ENCODE measurements at regions not wholly inside any gene's neighbourhood (a gene's known extent, or its start where the extent isn't known, plus 50 kb on each side); places are given as distances from the start of the nearest gene placed in this dataset.

DNA sequence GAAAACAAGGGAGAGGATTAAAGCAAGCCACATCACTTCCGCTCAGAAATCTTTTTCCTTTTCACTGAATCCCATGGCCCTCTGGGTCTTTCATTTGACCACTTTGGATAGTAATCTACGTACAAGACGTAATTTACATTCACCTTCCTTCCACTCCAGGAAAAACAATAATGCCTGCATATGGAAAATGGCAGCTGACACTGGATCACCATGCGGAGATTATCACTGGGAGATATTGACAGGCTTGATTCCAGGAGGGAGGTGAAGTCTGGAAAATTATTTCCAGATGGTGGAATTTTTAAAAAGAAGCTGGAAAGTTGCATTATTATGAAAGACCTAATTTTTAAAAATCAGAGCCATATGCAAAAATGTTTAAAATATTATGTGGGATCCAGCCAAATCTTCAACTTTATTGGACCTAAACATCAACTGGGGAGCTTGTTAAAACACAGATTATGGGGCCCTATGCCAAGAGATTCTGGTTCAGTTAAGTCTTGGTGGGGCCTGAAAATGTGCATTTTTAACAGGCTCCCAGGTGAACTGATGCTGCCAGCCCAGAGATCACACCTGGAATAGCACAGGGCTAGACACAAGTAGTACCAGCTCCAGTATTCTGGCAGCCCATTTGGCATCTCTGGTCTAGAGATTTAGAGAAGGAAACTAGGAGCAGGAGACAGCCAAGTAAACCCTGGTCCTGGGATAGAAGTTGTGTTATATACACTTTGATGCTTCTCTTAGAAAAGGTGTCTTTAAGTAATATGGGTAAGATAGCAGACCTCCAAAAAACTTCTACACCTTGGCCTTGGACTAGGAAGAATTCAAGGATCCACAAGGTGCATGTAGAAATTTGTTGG is 290.3 kb upstream of the LDB2 start:
- H3K27me3 ChIP-seq (ENCODE audit: insufficient read depth, low read length, poor library complexity, severe bottlenecking): no peaks in the 10 kb centered on the region
- H3K4me2 ChIP-seq (ENCODE audit: low read depth, low read length, poor library complexity, severe bottlenecking): no peak overlapping the region
- TF ChIP-seq EZH2phosphoT487 (IDR thresholded peaks at IDR 0.05; ENCODE audit: borderline replicate concordance): no peak
- TF ChIP-seq, protein P1, sequence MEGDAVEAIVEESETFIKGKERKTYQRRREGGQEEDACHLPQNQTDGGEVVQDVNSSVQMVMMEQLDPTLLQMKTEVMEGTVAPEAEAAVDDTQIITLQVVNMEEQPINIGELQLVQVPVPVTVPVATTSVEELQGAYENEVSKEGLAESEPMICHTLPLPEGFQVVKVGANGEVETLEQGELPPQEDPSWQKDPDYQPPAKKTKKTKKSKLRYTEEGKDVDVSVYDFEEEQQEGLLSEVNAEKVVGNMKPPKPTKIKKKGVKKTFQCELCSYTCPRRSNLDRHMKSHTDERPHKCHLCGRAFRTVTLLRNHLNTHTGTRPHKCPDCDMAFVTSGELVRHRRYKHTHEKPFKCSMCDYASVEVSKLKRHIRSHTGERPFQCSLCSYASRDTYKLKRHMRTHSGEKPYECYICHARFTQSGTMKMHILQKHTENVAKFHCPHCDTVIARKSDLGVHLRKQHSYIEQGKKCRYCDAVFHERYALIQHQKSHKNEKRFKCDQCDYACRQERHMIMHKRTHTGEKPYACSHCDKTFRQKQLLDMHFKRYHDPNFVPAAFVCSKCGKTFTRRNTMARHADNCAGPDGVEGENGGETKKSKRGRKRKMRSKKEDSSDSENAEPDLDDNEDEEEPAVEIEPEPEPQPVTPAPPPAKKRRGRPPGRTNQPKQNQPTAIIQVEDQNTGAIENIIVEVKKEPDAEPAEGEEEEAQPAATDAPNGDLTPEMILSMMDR (conservative IDR thresholded peaks at IDR 0.05; ENCODE audit: low read length): no peak

DNA sequence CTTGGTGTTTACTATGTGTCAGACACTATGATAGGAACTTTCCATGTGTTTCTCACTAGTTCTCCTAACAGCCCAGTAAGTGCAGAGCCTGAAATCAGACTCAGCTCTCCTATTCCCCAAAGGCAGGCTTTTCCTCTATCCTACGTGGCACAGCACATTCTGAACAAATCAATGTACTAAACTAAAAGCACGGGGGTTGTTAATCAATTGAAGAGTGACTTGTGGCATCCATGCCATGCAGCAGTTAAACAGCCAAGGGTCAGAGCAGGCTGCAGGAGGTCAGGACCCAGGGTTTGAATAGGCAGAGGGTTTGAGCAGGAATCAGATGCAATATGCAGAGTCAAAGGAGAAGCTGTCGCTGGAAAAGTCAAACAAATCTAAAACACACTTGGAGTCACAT is 289.7 kb upstream of the LDB2 start:
- no peak overlapping the region for H3K9ac ChIP-seq (ENCODE audit: low read depth, low read length, poor library complexity, severe bottlenecking)
- H3K9me3 ChIP-seq (ENCODE audit: insufficient read depth, low read depth, low read length): no peaks in the 10 kb centered on the region
- no peaks in the 10 kb centered on the region for H3K36me3 ChIP-seq (ENCODE audit: insufficient read depth, low read length)
- no peak overlapping the region for H3K4me3 ChIP-seq (ENCODE audit: low read length, poor library complexity, severe bottlenecking)
- H4K20me1 ChIP-seq (ENCODE audit: insufficient read depth, low read length, poor library complexity, severe bottlenecking): no peaks in the 10 kb centered on the region
- H3K4me2 ChIP-seq (ENCODE audit: low read depth, low read length, poor library complexity, severe bottlenecking): no peak overlapping the region
- no peak overlapping the region for H2AFZ ChIP-seq (ENCODE audit: low read length)
- H3F3A ChIP-seq (ENCODE audit: low read depth): no peaks in the 10 kb centered on the region
- no peaks in the 10 kb centered on the region for H3K9me2 ChIP-seq (replicated peaks; ENCODE audit: low read depth, low read length)
- TF ChIP-seq, protein P1 (conservative IDR thresholded peaks at IDR 0.05; ENCODE audit: low read length): no peak
- no peak for TF ChIP-seq EZH2phosphoT487 (IDR thresholded peaks at IDR 0.05; ENCODE audit: borderline replicate concordance)
- H3K27me3 ChIP-seq (ENCODE audit: insufficient read depth, low read length, poor library complexity, severe bottlenecking): no peaks in the 10 kb centered on the region
- H3K4me1 ChIP-seq (ENCODE audit: insufficient read depth, low read length, poor library complexity, severe bottlenecking): no peaks in the 10 kb centered on the region
- H3K79me2 ChIP-seq (ENCODE audit: insufficient read depth, low read length): no peaks in the 10 kb centered on the region

More for the DNA sequence above, 290.3 kb upstream of the LDB2 start:
- H3F3A ChIP-seq (ENCODE audit: low read depth): no peaks in the 10 kb centered on the region
- H2AFZ ChIP-seq (ENCODE audit: low read length): no peak overlapping the region
- H3K9me3 ChIP-seq (ENCODE audit: insufficient read depth, low read depth, low read length): no peaks in the 10 kb centered on the region
- H3K9ac ChIP-seq (ENCODE audit: low read depth, low read length, poor library complexity, severe bottlenecking): no peak overlapping the region
- no peaks in the 10 kb centered on the region for H3K79me2 ChIP-seq (ENCODE audit: insufficient read depth, low read length)
- H3K9me2 ChIP-seq (replicated peaks; ENCODE audit: low read depth, low read length): no peaks in the 10 kb centered on the region
- H3K4me1 ChIP-seq (ENCODE audit: insufficient read depth, low read length, poor library complexity, severe bottlenecking): no peaks in the 10 kb centered on the region
- H3K36me3 ChIP-seq (ENCODE audit: insufficient read depth, low read length): no peaks in the 10 kb centered on the region
- no peak overlapping the region for H3K4me3 ChIP-seq (ENCODE audit: low read length, poor library complexity, severe bottlenecking)
- H4K20me1 ChIP-seq (ENCODE audit: insufficient read depth, low read length, poor library complexity, severe bottlenecking): no peaks in the 10 kb centered on the region

DNA sequence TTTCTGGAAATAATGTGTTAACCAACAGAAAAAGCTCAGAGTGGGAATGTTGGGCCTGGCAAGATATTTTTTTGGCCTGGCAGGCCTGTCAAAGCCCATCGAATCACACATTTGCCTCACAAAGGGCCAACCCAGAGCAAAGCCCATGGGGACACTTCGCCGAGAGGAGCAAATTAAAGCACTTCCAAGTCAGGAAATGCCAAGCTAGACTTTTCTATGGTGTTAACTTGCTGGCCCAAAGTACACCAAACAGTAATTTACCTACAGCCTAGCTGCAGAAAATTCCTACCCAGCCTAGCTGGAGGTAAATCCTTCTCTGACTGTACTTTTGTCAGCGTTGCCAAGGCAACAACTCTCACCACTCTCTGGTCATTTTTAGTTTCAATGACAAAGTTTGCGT is 288.6 kb upstream of the LDB2 start:
- H3K4me2 ChIP-seq (ENCODE audit: low read depth, low read length, poor library complexity, severe bottlenecking): no peak overlapping the region
- TF ChIP-seq EZH2phosphoT487 (IDR thresholded peaks at IDR 0.05; ENCODE audit: borderline replicate concordance): no peak
- TF ChIP-seq, protein P1 (conservative IDR thresholded peaks at IDR 0.05; ENCODE audit: low read length): no peak
- no peak overlapping the region for H2AFZ ChIP-seq (ENCODE audit: low read length)
- H3K9me2 ChIP-seq (replicated peaks; ENCODE audit: low read depth, low read length): no peaks in the 10 kb centered on the region
- H3K4me3 ChIP-seq (ENCODE audit: low read length, poor library complexity, severe bottlenecking): no peak overlapping the region
- H3K36me3 ChIP-seq (ENCODE audit: insufficient read depth, low read length): no peaks in the 10 kb centered on the region
- no peak overlapping the region for H3K9ac ChIP-seq (ENCODE audit: low read depth, low read length, poor library complexity, severe bottlenecking)
- no peaks in the 10 kb centered on the region for H4K20me1 ChIP-seq (ENCODE audit: insufficient read depth, low read length, poor library complexity, severe bottlenecking)
- H3K9me3 ChIP-seq (ENCODE audit: insufficient read depth, low read depth, low read length): no peaks in the 10 kb centered on the region
- H3K4me1 ChIP-seq (ENCODE audit: insufficient read depth, low read length, poor library complexity, severe bottlenecking): no peaks in the 10 kb centered on the region
- H3K79me2 ChIP-seq (ENCODE audit: insufficient read depth, low read length): no peaks in the 10 kb centered on the region
- H3K27me3 ChIP-seq (ENCODE audit: insufficient read depth, low read length, poor library complexity, severe bottlenecking): no peaks in the 10 kb centered on the region
- no peaks in the 10 kb centered on the region for H3F3A ChIP-seq (ENCODE audit: low read depth)

All from Loucy (cell line).